NCI-H446 treated with DMSO at 0.1 percent for 48 hours (cell line): ENCODE measurements at regions not wholly inside any gene's neighbourhood (a gene's known extent, or its start where the extent isn't known, plus 50 kb on each side); places are given as distances from the start of the nearest gene placed in this dataset.
"Not testable (repeated sequence)": the region's sequence is repeated elsewhere in the genome, so short reads cannot be mapped to it uniquely, and the experiment has no call there.

Experiments
- DNase-seq: peaks from one replicate; lab custom pipeline; 2025; lab: John Stamatoyannopoulos, UW

- DNase-seq, result no peak
Measured at GRCh38 chr15:23850666-23851065, 163.6 kb upstream of the NDN start.

GRCh38 chr15:23851921-23852320 is 164.8 kb upstream of the NDN start:
- no peak for DNase-seq

- no peak for DNase-seq
Measured at GRCh38 chr15:23853286-23853685, 166.2 kb upstream of the NDN start.

- DNase-seq, result no peak
Measured at GRCh38 chr15:23854203-23854911, 167.3 kb upstream of the NDN start.

- no peak for DNase-seq
Measured at GRCh38 chr15:23854912-23855659, 168.0 kb upstream of the NDN start.

GRCh38 chr15:23855947-23856346 is 168.8 kb upstream of the NDN start:
- DNase-seq, result no peak

GRCh38 chr15:23857028-23857641 is 170.0 kb upstream of the NDN start:
- no peak for DNase-seq

GRCh38 chr15:23859008-23859407 is 171.9 kb upstream of the NDN start:
- DNase-seq, result no peak

GRCh38 chr15:23860290-23861245 is 173.5 kb upstream of the NDN start:
- DNase-seq, result no peak

GRCh38 chr15:23866832-23867231 is 179.7 kb upstream of the NDN start:
- no peak for DNase-seq

- no peak for DNase-seq
Measured at GRCh38 chr15:23869396-23869795, 182.3 kb upstream of the NDN start.

- not testable (repeated sequence) for DNase-seq
Measured at GRCh38 chr15:23873613-23874012, 186.5 kb upstream of the NDN start.

GRCh38 chr15:23877502-23878412 is 190.7 kb upstream of the NDN start:
- no peak for DNase-seq

- no peak for DNase-seq
Measured at GRCh38 chr15:23881291-23881690, 194.2 kb upstream of the NDN start.

GRCh38 chr15:23890218-23890617 is 203.1 kb upstream of the NDN start:
- no peak for DNase-seq

GRCh38 chr15:23897091-23897490 is 210.0 kb upstream of the NDN start:
- DNase-seq, result no peak

GRCh38 chr15:23897531-23897930 is 210.4 kb upstream of the NDN start:
- no peak for DNase-seq

GRCh38 chr15:23910030-23910429 is 222.9 kb upstream of the NDN start:
- no peak for DNase-seq

GRCh38 chr15:23912191-23912590 is 225.1 kb upstream of the NDN start:
- no peak for DNase-seq

GRCh38 chr15:23913081-23913480 is 226.0 kb upstream of the NDN start:
- DNase-seq, result no peak

- no peak for DNase-seq
Measured at GRCh38 chr15:23913635-23914034, 226.5 kb upstream of the NDN start.
